NT2/D1 (cell line): ENCODE measurements at regions not wholly inside any gene's neighbourhood (a gene's known extent, or its start where the extent isn't known, plus 50 kb on each side); places are given as distances from the start of the nearest gene placed in this dataset.

Source experiments
- SUZ12 ChIP-seq: IDR thresholded peaks from 2 replicates; pipeline ENCODE4 v1.6.1; 2011; ENCODE audit not compliant: insufficient read length, insufficient read depth; ENCODE audit errors: extremely low read depth
- ZNF274 ChIP-seq: IDR thresholded peaks from 2 replicates; pipeline ENCODE4 v1.6.1; 2011; ENCODE audit warnings: mild to moderate bottlenecking, low read depth, low read length

DNA sequence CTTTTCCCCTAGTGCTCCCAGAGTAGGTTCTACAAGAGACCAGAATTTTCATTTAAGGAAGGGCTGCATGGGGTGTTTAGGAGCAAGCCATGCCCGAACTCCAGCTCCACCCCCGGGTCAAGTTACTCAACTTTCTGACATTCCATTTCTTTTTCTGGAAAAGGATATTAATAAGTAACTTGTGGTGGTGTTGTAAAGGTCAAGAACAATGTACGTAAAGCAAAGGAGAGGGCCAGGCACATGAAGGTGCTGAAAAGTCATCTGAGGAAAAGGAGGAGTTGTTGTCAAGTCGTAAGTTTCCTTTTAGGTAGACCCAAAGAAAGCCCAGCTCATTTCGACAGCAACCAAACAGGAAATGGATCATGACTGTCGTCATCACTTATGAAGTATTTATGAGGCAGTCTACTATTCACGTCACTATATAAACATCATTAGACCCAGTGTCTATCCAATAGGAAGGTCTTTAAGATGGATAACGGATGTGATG is 319.6 kb upstream of the IL12A start:
- TF ChIP-seq ZNF274, result no peak
- no peak for TF ChIP-seq SUZ12
